ENCODE measurements at regions not wholly inside any gene's neighbourhood (a gene's known extent, or its start where the extent isn't known, plus 50 kb on each side); places are given as distances from the start of the nearest gene placed in this dataset.

GRCh38 chrX:54615109-54615508 is 85.1 kb downstream of the GNL3L start:
- Histone ChIP-seq H4K20me1 (ENCODE audit: insufficient read depth, low read length) (no peaks in the 10 kb centered on the region), H3K9me2 (ENCODE audit: low read depth, low read length) (no peaks in the 10 kb centered on the region), H3K4me2 (ENCODE audit: low read length) (no peak overlapping the region), H3K4me3 (ENCODE audit: low read depth, low read length, poor library complexity, severe bottlenecking) (no peak overlapping the region), H3K4me1 (ENCODE audit: insufficient read depth, low read length, severe bottlenecking) (no peaks in the 10 kb centered on the region), H3K36me3 (ENCODE audit: insufficient read depth, low read length) (no peaks in the 10 kb centered on the region; the same call in 1 of the 2 replicates), H3F3A (ENCODE audit: insufficient read depth, low read length) (no peaks in the 10 kb centered on the region), H3K9me3 (ENCODE audit: low read length) (no peaks in the 10 kb centered on the region), H3K9ac (ENCODE audit: low read length) (no peak overlapping the region), H2AFZ (ENCODE audit: low read length) (no peak overlapping the region), H3K27me3 (ENCODE audit: insufficient read depth, low read length) (no peaks in the 10 kb centered on the region), H3K27ac (ENCODE audit: low read depth, low read length, poor library complexity, severe bottlenecking) (no peak overlapping the region), H3K79me2 (ENCODE audit: insufficient read depth, low read length) (no peaks in the 10 kb centered on the region)
- no peak for TF ChIP-seq EZH2 (IDR thresholded peaks at IDR 0.05; ENCODE audit: borderline replicate concordance, low read length)
- TF ChIP-seq, protein P1, sequence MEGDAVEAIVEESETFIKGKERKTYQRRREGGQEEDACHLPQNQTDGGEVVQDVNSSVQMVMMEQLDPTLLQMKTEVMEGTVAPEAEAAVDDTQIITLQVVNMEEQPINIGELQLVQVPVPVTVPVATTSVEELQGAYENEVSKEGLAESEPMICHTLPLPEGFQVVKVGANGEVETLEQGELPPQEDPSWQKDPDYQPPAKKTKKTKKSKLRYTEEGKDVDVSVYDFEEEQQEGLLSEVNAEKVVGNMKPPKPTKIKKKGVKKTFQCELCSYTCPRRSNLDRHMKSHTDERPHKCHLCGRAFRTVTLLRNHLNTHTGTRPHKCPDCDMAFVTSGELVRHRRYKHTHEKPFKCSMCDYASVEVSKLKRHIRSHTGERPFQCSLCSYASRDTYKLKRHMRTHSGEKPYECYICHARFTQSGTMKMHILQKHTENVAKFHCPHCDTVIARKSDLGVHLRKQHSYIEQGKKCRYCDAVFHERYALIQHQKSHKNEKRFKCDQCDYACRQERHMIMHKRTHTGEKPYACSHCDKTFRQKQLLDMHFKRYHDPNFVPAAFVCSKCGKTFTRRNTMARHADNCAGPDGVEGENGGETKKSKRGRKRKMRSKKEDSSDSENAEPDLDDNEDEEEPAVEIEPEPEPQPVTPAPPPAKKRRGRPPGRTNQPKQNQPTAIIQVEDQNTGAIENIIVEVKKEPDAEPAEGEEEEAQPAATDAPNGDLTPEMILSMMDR (IDR thresholded peaks at IDR 0.05; ENCODE audit: low read length): no peak

DNA sequence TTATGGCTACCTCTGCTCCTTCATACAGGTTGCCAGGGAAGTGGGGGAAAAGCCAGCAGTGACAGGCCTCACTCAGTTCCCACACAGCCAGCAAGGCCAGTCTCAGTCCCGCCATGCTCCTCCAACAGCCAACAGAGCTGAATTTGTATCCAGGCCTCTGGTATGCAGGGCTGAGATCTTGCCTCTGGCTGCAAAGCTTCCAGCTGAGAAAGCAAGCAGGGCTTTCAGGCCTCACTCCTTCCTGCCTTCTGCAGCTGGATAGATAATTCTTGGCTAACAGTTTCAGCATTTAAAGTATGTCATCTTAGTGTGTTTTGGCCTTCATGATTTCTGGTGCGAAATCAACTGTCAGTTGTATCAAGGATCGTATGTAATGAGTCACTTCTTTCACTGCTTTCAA is 103.6 kb downstream of the GNL3L start:
- H3K9me3 ChIP-seq (ENCODE audit: low read length): no peaks in the 10 kb centered on the region
- no peak overlapping the region for H2AFZ ChIP-seq (ENCODE audit: low read length)
- no peaks in the 10 kb centered on the region for H3F3A ChIP-seq (ENCODE audit: insufficient read depth, low read length)
- H3K27me3 ChIP-seq (ENCODE audit: insufficient read depth, low read length): no peaks in the 10 kb centered on the region
- no peak overlapping the region for H3K4me3 ChIP-seq (ENCODE audit: low read depth, low read length, poor library complexity, severe bottlenecking)
- H3K27ac ChIP-seq (ENCODE audit: low read depth, low read length, poor library complexity, severe bottlenecking): no peak overlapping the region
- H3K4me1 ChIP-seq (ENCODE audit: insufficient read depth, low read length, severe bottlenecking): peaks cover 1% of the 10 kb centered on the region
- H3K79me2 ChIP-seq (ENCODE audit: insufficient read depth, low read length): no peaks in the 10 kb centered on the region
- no peaks in the 10 kb centered on the region for H3K36me3 ChIP-seq (ENCODE audit: insufficient read depth, low read length)
- TF ChIP-seq, protein P1 (IDR thresholded peaks at IDR 0.05; ENCODE audit: low read length): no peak
- TF ChIP-seq EZH2 (IDR thresholded peaks at IDR 0.05; ENCODE audit: borderline replicate concordance, low read length): no peak
- no peaks in the 10 kb centered on the region for H4K20me1 ChIP-seq (ENCODE audit: insufficient read depth, low read length)
- no peaks in the 10 kb centered on the region for H3K9me2 ChIP-seq (ENCODE audit: low read depth, low read length)
- H3K9ac ChIP-seq (ENCODE audit: low read length): no peak overlapping the region
- H3K4me2 ChIP-seq (ENCODE audit: low read length): no peak overlapping the region

DNA sequence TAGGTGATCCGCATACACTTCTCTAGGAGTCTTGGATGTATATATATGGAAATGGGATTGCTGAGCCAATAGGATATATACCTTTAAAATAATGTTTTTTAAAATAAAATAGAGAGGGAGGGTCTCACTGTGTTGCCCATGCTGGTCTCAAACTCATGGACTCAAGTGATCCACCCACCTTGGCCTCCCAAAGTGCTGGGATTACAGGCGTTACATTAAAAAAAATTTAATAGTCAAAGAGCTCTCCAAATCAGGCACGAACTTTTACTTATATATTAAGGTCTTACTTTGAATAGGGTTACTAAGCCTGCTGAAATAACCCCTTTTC is 109.0 kb downstream of the GNL3L start:
- Histone ChIP-seq H4K20me1 (ENCODE audit: insufficient read depth, low read length) (no peaks in the 10 kb centered on the region), H3K4me2 (ENCODE audit: low read length) (peak overlapping the region; percentile 62), H3K9me2 (ENCODE audit: low read depth, low read length) (no peaks in the 10 kb centered on the region), H2AFZ (ENCODE audit: low read length) (no peak overlapping the region), H3K4me3 (ENCODE audit: low read depth, low read length, poor library complexity, severe bottlenecking) (peak overlapping the region; percentile 65), H3K9ac (ENCODE audit: low read length) (no peak overlapping the region), H3K4me1 (ENCODE audit: insufficient read depth, low read length, severe bottlenecking) (peaks cover 17% of the 10 kb centered on the region), H3K9me3 (ENCODE audit: low read length) (no peaks in the 10 kb centered on the region), H3K79me2 (ENCODE audit: insufficient read depth, low read length) (no peaks in the 10 kb centered on the region), H3K27ac (ENCODE audit: low read depth, low read length, poor library complexity, severe bottlenecking) (peak overlapping the region; percentile 76), H3K36me3 (ENCODE audit: insufficient read depth, low read length) (no peaks in the 10 kb centered on the region), H3K27me3 (ENCODE audit: insufficient read depth, low read length) (no peaks in the 10 kb centered on the region), H3F3A (ENCODE audit: insufficient read depth, low read length) (no peaks in the 10 kb centered on the region)
- TF ChIP-seq, protein P1 (IDR thresholded peaks at IDR 0.05; ENCODE audit: low read length): no peak
- TF ChIP-seq EZH2 (IDR thresholded peaks at IDR 0.05; ENCODE audit: borderline replicate concordance, low read length): no peak
